Right lung (tissue), 2 donors: ENCODE measurements at regions not wholly inside any gene's neighbourhood (a gene's known extent, or its start where the extent isn't known, plus 50 kb on each side); places are given as distances from the start of the nearest gene placed in this dataset.
"Not testable (repeated sequence)": the region's sequence is repeated elsewhere in the genome, so short reads cannot be mapped to it uniquely, and the experiment has no call there.

Source experiments
- DNase-seq, 2 donors: peaks; one replicate each; pipeline ENCODE4 v3.0.0-alpha.2; 2013

GRCh38 chr20:7773511-7773910, 166.7 kb downstream of the HAO1 start:
- DNase-seq, result no peak

GRCh38 chr20:7775072-7775471, 165.2 kb downstream of the HAO1 start:
- no peak for DNase-seq

DNA sequence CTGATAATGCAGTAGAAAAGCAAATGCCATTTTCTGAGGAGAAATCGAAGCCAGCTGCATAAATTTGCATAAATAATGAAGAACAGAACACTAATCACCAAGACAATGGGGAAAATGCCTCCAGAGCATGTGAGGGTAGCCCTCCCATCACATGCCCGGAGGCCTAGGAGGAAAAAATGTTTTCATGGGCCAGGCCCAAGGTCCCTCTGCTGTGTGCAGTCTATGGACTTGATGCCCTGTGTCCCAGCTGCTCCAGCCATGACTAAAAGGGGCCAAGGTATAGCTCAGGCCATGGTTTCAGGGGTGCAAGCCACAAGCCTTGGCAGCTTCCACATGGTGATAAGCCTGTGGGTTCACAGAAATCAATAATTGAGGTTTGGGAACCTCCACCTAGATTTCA, 164.1 kb downstream of the HAO1 start:
- no peak for DNase-seq

DNA sequence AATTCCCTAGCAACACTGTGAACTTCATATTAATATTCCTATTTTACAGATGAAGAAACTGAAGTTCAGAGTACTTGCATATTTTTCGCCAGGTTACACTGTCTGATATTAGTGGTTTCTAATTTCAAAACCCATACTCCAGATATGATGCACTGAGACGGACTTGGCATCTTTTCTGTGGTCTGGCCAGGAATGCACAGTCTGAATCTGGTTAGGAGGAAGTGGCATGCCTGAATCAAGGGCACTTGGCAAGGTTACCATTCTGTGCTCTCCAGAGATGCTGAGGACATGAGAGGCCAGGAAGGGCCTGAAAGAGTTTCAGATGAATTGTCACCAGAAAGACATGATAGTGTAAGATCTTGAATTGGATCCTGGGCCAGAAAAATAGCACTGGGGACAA, 150.1 kb downstream of the HAO1 start:
- DNase-seq, result no peak

GRCh38 chr20:7792150-7792869, 147.9 kb downstream of the HAO1 start:
- no peak for DNase-seq

DNA sequence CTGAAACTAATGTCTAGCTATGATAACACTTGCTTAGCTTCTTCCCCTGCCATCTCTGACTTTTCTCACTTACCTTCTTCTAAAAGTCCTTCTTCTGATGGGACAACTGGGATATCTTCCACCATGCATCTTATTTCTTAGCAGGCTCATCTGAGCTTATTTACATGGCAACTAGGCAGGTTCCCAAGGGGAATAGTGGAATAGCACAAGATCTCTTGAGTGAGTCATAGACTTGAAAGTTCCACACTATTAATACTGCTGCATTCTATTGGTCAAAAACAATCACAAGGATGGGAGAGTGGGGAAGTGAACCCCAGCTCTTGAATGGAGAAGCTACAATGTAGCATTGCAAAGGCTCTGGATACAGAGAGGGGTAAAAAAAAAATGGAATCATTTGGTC, 142.1 kb downstream of the HAO1 start:
- DNase-seq, result no peak

GRCh38 chr20:7799862-7800261, 140.4 kb downstream of the HAO1 start:
- no peak for DNase-seq

- not testable (repeated sequence) for DNase-seq
Observed at GRCh38 chr20:7803411-7804151, 136.7 kb downstream of the HAO1 start.

DNA sequence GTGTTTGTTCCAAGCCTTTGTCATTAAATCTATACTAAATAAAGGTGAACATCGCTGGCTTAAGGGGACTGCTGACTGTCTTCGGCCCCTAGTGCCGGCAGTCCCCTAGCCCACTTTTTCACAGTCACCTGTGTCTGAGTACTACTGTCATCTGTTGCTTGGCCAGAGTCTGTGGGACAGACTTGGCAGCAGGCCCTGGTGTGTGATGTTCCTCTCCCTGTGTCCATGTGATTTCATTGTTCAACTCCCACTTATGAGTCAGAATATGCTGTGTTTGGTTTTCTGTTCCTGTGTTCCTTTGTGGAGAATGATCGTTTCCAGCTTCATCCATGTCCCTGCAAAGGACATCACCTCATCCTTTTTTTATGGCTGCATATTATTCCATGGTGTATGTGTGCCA, 133.4 kb downstream of the HAO1 start:
- DNase-seq, result no peak

DNA sequence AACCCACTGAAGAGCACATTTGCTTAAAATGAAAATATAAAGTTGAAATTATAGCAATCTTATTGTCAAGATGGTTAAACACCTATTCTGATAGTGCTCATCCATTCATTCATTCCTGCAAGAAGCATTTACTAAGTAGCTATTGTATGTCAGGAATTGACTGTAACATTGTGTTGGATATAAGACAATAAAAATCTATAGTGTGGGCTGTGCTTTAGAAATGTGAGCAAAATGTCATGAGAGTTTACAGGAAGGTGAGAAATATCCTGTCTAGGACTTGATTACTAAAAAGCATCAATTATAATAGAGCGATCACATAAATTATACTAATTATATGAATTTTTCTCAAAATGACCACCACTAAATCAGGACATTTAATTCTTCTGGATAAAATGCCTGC, 123.0 kb downstream of the HAO1 start:
- no peak for DNase-seq

GRCh38 chr20:7818477-7818876, 121.8 kb downstream of the HAO1 start:
- no peak for DNase-seq

GRCh38 chr20:7820897-7821296, 119.4 kb downstream of the HAO1 start:
- no peak for DNase-seq

GRCh38 chr20:7822772-7823171, 117.5 kb downstream of the HAO1 start:
- DNase-seq, result no peak

GRCh38 chr20:7828437-7828836, 111.8 kb downstream of the HAO1 start:
- no peak for DNase-seq

GRCh38 chr20:7829031-7829430, 111.2 kb downstream of the HAO1 start:
- no peak for DNase-seq

GRCh38 chr20:7829776-7830175, 110.5 kb downstream of the HAO1 start:
- no peak for DNase-seq
